ENCODE measurements at regions not wholly inside any gene's neighbourhood (a gene's known extent, or its start where the extent isn't known, plus 50 kb on each side); places are given as distances from the start of the nearest gene placed in this dataset.

DNA sequence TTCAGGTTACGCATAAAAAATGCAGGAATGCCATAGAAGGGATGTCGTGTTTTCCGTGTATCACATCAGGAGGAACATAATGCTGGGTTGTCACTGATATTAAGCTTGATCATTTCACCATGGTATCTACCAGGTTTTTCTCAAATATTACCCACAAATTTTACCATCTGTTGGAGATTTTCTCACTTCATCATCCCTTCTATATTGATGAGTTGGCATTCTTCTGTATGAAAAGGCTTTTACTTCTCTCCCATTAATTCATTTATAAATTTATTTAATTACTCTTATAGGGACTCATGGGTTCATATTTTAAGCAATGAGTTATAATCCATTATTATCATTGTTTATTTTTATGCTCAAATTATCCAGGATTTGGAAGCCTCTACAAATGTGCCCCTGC is 608.2 kb downstream of the EPHA4 start:
- H3K36me3 Mint-ChIP-seq (ENCODE audit: insufficient read depth) = no peaks in the 10 kb centered on the region
- no peaks in the 10 kb centered on the region for H3K4me1 Mint-ChIP-seq
- no peak overlapping the region for H3K4me3 Mint-ChIP-seq
- no peaks in the 10 kb centered on the region for H3K27me3 Mint-ChIP-seq
- no peaks in the 10 kb centered on the region for H3K9me3 Mint-ChIP-seq
- DNase-seq (ENCODE audit: low spot score in 2 of 2) = no peak
- H3K27ac Mint-ChIP-seq (ENCODE audit: low read depth) = no peak overlapping the region
- ATAC-seq (replicated peaks; ENCODE audit: extremely low read depth, poor library complexity, severe bottlenecking) = no peak

DNA sequence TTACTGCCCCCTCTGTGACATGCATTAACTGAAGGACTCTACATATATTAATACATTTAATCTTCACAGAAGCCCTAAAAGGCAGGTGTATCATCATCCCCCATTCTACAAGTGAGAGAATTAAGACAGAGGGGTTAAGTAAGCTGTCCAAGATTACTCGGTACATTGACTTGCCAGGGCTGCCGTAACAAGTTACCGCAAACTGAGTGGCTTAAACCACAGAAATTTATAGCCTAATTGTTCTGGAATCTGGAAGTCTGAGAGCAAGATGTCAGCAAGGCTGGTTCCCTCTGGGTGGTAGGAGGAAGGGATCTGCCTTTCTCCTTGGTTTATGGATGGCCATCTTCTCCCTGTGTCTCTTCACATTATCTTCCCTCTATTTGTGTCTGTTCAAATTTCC is 605.5 kb downstream of the EPHA4 start:
- ATAC-seq (replicated peaks; ENCODE audit: extremely low read depth, poor library complexity, severe bottlenecking) (no peak), DNase-seq (ENCODE audit: low spot score in 2 of 2) (no peak)
- H3K27ac Mint-ChIP-seq (ENCODE audit: low read depth) = no peak overlapping the region
- no peak overlapping the region for H3K4me3 Mint-ChIP-seq
- H3K27me3 Mint-ChIP-seq = peaks cover 7% of the 10 kb centered on the region
- H3K4me1 Mint-ChIP-seq = no peaks in the 10 kb centered on the region
- H3K36me3 Mint-ChIP-seq (ENCODE audit: insufficient read depth) = no peaks in the 10 kb centered on the region
- no peaks in the 10 kb centered on the region for H3K9me3 Mint-ChIP-seq

DNA sequence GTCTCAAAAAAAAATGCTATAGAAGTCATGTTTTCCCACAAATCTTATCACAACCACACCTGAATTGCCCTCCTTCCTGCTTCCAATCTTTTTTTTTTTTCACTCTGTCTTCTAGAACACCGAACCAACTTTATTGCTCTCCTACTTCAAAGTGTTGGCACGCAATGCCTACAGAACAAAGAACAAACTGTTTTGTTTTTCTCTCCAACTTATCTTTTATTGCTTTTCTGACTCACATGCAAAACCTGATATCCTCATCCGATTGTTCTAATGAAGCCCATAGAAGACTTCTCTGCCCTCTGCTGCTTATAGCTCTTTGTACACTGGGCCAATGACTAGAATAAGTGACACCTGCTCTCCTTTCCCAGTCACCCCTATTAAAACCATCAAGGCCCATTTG is 602.8 kb downstream of the EPHA4 start:
- no peak overlapping the region for H3K4me3 Mint-ChIP-seq
- H3K9me3 Mint-ChIP-seq = no peaks in the 10 kb centered on the region
- H3K27me3 Mint-ChIP-seq = peaks cover 22% of the 10 kb centered on the region
- no peak for ATAC-seq (replicated peaks; ENCODE audit: extremely low read depth, poor library complexity, severe bottlenecking)
- DNase-seq (ENCODE audit: low spot score in 2 of 2) = no peak
- H3K4me1 Mint-ChIP-seq = no peaks in the 10 kb centered on the region
- H3K36me3 Mint-ChIP-seq (ENCODE audit: insufficient read depth) = no peaks in the 10 kb centered on the region
- H3K27ac Mint-ChIP-seq (ENCODE audit: low read depth) = no peak overlapping the region

DNA sequence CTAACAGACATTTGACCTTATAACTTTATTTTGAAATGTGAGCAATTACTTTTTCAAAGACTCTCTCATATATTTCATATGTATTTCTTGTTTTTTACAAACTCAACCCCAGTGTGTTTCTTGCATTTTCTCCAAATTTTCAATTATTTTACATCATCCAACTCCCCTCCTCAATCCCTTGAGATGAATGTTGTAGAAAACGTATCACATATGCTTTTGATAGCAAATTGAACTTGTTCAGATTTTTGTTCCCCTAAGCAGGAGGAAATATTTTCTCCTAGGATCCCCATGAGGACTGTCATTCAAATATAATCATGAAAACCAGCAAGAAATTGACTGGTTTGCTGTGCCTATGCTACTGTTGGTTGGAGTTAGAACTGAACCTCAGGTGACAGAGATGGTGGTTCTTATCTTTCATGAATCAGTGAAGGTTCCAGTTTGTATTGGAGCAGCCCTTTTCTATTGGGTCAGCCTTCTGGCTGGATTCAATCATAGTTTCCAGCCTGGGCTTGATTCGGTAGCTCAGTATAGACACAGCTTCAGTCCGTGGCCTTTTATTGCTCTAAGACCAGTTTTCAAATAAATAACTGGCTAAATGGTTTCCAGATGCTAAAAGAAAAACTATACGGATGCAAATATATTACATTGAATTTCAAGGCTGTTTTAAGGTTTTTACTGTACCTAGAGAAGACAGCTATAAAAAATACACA is 591.0 kb downstream of the EPHA4 start:
- Mint-ChIP-seq H3K36me3 (ENCODE audit: insufficient read depth) (no peaks in the 10 kb centered on the region), H3K27ac (ENCODE audit: low read depth) (no peak overlapping the region), H3K27me3 (peaks cover 54% of the 10 kb centered on the region), H3K4me3 (no peak overlapping the region), H3K9me3 (peaks cover 5% of the 10 kb centered on the region), H3K4me1 (no peaks in the 10 kb centered on the region)
- DNase-seq (ENCODE audit: low spot score in 2 of 2) = no peak
- ATAC-seq (replicated peaks; ENCODE audit: extremely low read depth, poor library complexity, severe bottlenecking) = no peak

DNA sequence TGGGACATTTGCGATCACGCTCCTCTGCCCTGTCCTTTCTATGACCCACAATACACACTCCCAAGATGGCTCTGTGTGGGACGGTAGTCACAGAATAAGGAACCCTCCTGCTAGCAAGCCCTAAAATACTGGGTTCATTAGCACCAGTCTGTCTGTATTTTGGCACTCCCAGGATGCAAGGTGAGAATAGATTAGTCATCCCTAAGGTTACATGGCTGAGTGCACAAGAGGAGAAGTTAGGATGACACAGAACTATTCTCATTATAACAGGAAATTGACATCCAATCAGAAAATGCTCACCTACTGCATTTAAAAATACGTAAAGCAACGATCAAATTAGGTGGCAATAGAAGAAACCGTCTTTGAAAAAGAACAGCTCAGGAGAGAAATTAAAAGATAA is 590.2 kb downstream of the EPHA4 start:
- Mint-ChIP-seq H3K9me3 (peaks cover 5% of the 10 kb centered on the region), H3K4me1 (no peaks in the 10 kb centered on the region), H3K4me3 (no peak overlapping the region), H3K27ac (ENCODE audit: low read depth) (no peak overlapping the region), H3K36me3 (ENCODE audit: insufficient read depth) (no peaks in the 10 kb centered on the region), H3K27me3 (peaks cover 60% of the 10 kb centered on the region)
- no peak for ATAC-seq (replicated peaks; ENCODE audit: extremely low read depth, poor library complexity, severe bottlenecking)
- no peak for DNase-seq (ENCODE audit: low spot score in 2 of 2)

DNA sequence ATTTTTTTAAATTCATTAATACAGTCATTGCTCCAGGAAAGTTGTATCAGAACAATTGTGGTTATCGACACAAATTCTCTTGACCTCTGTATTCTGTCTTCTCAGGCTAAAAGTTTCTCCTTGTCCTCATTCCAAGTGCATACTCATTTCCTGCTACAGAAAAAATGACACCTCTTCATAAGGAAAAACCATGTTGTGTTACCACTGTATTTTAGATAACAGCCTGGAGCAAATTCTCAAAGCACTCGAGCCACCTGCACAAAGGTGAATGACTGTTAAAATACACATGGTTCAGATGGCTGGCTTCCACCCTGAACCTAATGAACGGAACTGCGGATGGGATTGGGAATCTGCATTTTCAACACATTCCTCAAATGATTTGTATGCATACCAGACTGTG is 586.5 kb downstream of the EPHA4 start:
- DNase-seq (ENCODE audit: low spot score in 2 of 2) (no peak), ATAC-seq (replicated peaks; ENCODE audit: extremely low read depth, poor library complexity, severe bottlenecking) (no peak)
- Mint-ChIP-seq H3K27ac (ENCODE audit: low read depth) (no peak overlapping the region), H3K27me3 (peaks cover 66% of the 10 kb centered on the region), H3K4me3 (no peak overlapping the region), H3K36me3 (ENCODE audit: insufficient read depth) (no peaks in the 10 kb centered on the region), H3K4me1 (no peaks in the 10 kb centered on the region), H3K9me3 (no peaks in the 10 kb centered on the region)

GRCh38 chr2:220987839-220988238 is 584.3 kb downstream of the EPHA4 start:
- DNase-seq (ENCODE audit: low spot score in 2 of 2) = no peak
- no peak overlapping the region for H3K27ac Mint-ChIP-seq (ENCODE audit: low read depth)
- H3K9me3 Mint-ChIP-seq = no peaks in the 10 kb centered on the region
- ATAC-seq (replicated peaks; ENCODE audit: extremely low read depth, poor library complexity, severe bottlenecking) = no peak
- no peak overlapping the region for H3K4me3 Mint-ChIP-seq
- no peaks in the 10 kb centered on the region for H3K4me1 Mint-ChIP-seq
- H3K27me3 Mint-ChIP-seq = peaks cover 63% of the 10 kb centered on the region
- H3K36me3 Mint-ChIP-seq (ENCODE audit: insufficient read depth) = no peaks in the 10 kb centered on the region

DNA sequence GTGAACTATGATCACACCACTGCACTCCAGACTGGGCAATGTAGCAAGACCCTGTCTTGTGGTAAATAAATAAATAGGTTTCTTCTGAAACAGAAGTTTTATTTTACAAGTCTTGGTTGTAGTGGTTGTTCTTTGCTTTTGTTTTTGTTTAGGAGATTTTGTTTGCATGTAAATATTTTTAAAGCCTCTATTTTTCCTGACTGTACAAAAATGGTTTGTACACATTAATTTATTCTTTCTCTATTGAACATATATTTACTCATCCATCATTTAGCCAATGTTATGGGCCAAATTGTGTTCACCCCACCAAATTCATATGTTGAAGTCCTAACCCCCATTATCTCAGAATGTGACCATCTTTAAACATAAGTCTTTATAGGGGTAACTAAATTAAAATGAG is 580.1 kb downstream of the EPHA4 start:
- Mint-ChIP-seq H3K9me3 (no peaks in the 10 kb centered on the region), H3K36me3 (ENCODE audit: insufficient read depth) (no peaks in the 10 kb centered on the region), H3K27ac (ENCODE audit: low read depth) (no peak overlapping the region), H3K4me1 (no peaks in the 10 kb centered on the region), H3K4me3 (no peak overlapping the region), H3K27me3 (peaks cover 36% of the 10 kb centered on the region)
- ATAC-seq (replicated peaks; ENCODE audit: extremely low read depth, poor library complexity, severe bottlenecking) = no peak
- DNase-seq (ENCODE audit: low spot score in 2 of 2) = no peak

GRCh38 chr2:220994846-220995245 is 577.3 kb downstream of the EPHA4 start:
- DNase-seq (ENCODE audit: low spot score in 2 of 2) (no peak), ATAC-seq (replicated peaks; ENCODE audit: extremely low read depth, poor library complexity, severe bottlenecking) (no peak)
- no peaks in the 10 kb centered on the region for H3K4me1 Mint-ChIP-seq
- H3K4me3 Mint-ChIP-seq = no peak overlapping the region
- H3K36me3 Mint-ChIP-seq (ENCODE audit: insufficient read depth) = no peaks in the 10 kb centered on the region
- H3K27me3 Mint-ChIP-seq = peaks cover 22% of the 10 kb centered on the region
- no peaks in the 10 kb centered on the region for H3K9me3 Mint-ChIP-seq
- no peak overlapping the region for H3K27ac Mint-ChIP-seq (ENCODE audit: low read depth)

DNA sequence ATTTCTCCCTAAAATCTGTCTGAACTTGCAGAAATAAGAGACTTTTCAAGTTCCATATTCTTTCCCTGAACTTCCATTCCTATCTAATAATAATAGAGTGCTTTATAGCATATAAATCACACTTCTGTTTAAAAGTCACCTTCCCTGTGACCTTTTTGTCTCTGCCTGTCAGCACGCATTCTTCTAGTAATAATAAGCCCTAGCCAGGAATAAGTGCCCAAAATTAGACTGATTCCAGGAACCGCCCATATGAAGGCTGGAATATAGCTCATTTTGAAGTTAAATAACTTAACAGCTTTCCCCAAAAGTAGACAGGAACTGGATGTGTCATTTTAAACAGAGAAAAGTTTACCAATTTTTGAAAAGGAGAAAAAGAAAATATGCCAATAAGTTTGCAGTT is 576.5 kb downstream of the EPHA4 start:
- no peaks in the 10 kb centered on the region for H3K36me3 Mint-ChIP-seq (ENCODE audit: insufficient read depth)
- DNase-seq (ENCODE audit: low spot score in 2 of 2) (no peak), ATAC-seq (replicated peaks; ENCODE audit: extremely low read depth, poor library complexity, severe bottlenecking) (no peak)
- H3K27ac Mint-ChIP-seq (ENCODE audit: low read depth) = no peak overlapping the region
- H3K9me3 Mint-ChIP-seq = no peaks in the 10 kb centered on the region
- H3K4me1 Mint-ChIP-seq = no peaks in the 10 kb centered on the region
- H3K27me3 Mint-ChIP-seq = peaks cover 22% of the 10 kb centered on the region
- no peak overlapping the region for H3K4me3 Mint-ChIP-seq

DNA sequence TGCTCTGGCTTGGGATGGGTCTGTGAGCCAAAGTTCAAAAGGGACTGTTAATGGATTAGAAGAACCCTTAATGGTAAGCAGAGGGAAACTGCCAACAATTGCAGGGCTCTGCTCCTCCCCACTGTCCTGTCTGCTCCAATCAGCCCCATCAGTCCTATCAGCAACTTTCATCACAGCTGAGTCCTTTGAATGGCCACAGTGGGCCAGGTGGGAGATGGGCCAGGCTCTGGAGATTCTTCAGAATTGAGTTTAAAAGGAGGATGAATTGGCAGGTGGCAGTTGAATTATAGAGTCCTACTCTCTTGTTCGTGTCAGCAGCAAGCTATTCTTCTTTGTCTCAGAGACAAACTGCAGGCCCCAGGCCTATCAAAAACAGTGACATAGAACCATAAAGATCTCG is 573.9 kb downstream of the EPHA4 start:
- H3K36me3 Mint-ChIP-seq (ENCODE audit: insufficient read depth) = no peaks in the 10 kb centered on the region
- no peak overlapping the region for H3K27ac Mint-ChIP-seq (ENCODE audit: low read depth)
- H3K4me3 Mint-ChIP-seq = no peak overlapping the region
- H3K27me3 Mint-ChIP-seq = peaks cover 8% of the 10 kb centered on the region
- H3K9me3 Mint-ChIP-seq = no peaks in the 10 kb centered on the region
- ATAC-seq (replicated peaks; ENCODE audit: extremely low read depth, poor library complexity, severe bottlenecking) (no peak), DNase-seq (ENCODE audit: low spot score in 2 of 2) (no peak)
- H3K4me1 Mint-ChIP-seq = no peaks in the 10 kb centered on the region

GRCh38 chr2:220999356-220999755 is 572.7 kb downstream of the EPHA4 start:
- Mint-ChIP-seq H3K9me3 (no peaks in the 10 kb centered on the region), H3K27ac (ENCODE audit: low read depth) (no peak overlapping the region), H3K4me1 (no peaks in the 10 kb centered on the region), H3K4me3 (no peak overlapping the region), H3K36me3 (ENCODE audit: insufficient read depth) (no peaks in the 10 kb centered on the region), H3K27me3 (no peaks in the 10 kb centered on the region)
- ATAC-seq (replicated peaks; ENCODE audit: extremely low read depth, poor library complexity, severe bottlenecking) (no peak), DNase-seq (ENCODE audit: low spot score in 2 of 2) (no peak)

- Mint-ChIP-seq H3K36me3 (ENCODE audit: insufficient read depth) (no peaks in the 10 kb centered on the region), H3K9me3 (no peaks in the 10 kb centered on the region), H3K27me3 (no peaks in the 10 kb centered on the region), H3K27ac (ENCODE audit: low read depth) (no peak overlapping the region), H3K4me3 (no peak overlapping the region), H3K4me1 (no peaks in the 10 kb centered on the region)
- no peak for ATAC-seq (replicated peaks; ENCODE audit: extremely low read depth, poor library complexity, severe bottlenecking)
- DNase-seq (ENCODE audit: low spot score in 2 of 2) = no peak
Measured at GRCh38 chr2:221001381-221001801, 570.7 kb downstream of the EPHA4 start.

Measured in central memory CD8-positive, alpha-beta T cell (primary cell).